ENCODE measurements at regions not wholly inside any gene's neighbourhood (a gene's known extent, or its start where the extent isn't known, plus 50 kb on each side); places are given as distances from the start of the nearest gene placed in this dataset.

DNA sequence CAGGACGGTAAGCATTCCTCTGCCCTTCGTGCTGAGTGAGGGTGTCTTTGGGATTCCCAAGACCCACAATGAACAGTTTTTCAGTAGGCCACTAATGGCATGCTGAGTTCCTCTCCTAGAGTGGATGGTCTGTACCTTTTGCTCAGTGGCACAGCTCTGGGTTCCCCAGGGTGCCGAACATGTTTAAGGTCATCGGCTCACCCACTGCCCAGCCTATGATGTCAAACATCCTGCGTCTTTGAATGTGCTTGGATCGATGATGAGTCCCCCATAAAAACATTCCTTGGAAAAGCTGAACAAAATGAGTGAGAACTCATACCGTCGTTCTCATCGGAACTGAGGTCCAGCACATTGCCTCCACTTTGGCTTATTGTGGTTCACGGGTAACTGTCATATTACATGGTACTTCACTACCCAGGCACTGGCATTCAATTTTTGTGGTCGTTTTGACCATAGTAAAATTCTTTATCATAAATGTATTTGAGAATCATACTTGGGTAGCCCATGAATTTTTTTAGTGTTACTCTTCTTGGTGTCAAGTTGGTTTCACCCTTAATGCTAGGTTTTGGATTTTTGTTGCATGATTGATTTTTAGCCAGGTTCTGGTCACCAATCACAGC is 118.2 kb downstream of the SNRPN start:
- TF ChIP-seq HMGN3 (IDR thresholded peaks at IDR 0.05; ENCODE audit: borderline replicate concordance, extremely low read depth, insufficient read length, low read depth, low read length) (no peak), TSC22D4 (tag; IDR thresholded peaks at IDR 0.05) (no peak), TRIM24 (IDR thresholded peaks at IDR 0.05) (no peak), MXI1 (IDR thresholded peaks at IDR 0.05; ENCODE audit: low read depth, low read length) (no peak), HNRNPK (IDR thresholded peaks at IDR 0.05; ENCODE audit: low read depth, low read length, poor library complexity, severe bottlenecking) (no peak)
